ENCODE measurements at regions not wholly inside any gene's neighbourhood (a gene's known extent, or its start where the extent isn't known, plus 50 kb on each side); places are given as distances from the start of the nearest gene placed in this dataset.
"Not testable (repeated sequence)": the region's sequence is repeated elsewhere in the genome, so short reads cannot be mapped to it uniquely, and the experiment has no call there.

- DNase-seq: no peak
- Histone ChIP-seq H3K27me3 (ENCODE audit: insufficient read depth in 3 of 3, low read length in 2 of 3) (no peaks in the 10 kb centered on the region), H3K9me3 (no peaks in the 10 kb centered on the region), H3K4me3 (no peak overlapping the region), H3K27ac (no peak overlapping the region), H3K4me1 (no peaks in the 10 kb centered on the region), H3K36me3 (ENCODE audit: insufficient read depth in 1 of 2, low read depth in 1 of 2) (no peaks in the 10 kb centered on the region)
- intact Hi-C loops (cut with DNase I): no loop called here
- ATAC-seq: no peak
- no peak for TF ChIP-seq CTCF (IDR thresholded peaks at IDR 0.05)
- WGBS, 3 donors: 73 to 80% (median 76%) methylated on average over 3 of the region's 3 CpGs
Measured at GRCh38 chr19:28066161-28066560, 1146.8 kb downstream of the UQCRFS1 start.

GRCh38 chr19:28065026-28065425 lies 1147.9 kb downstream of the UQCRFS1 start:
- no peak for DNase-seq
- intact Hi-C loops (cut with DNase I): no loop called here
- H3K27ac ChIP-seq: no peak overlapping the region
- no peak for TF ChIP-seq CTCF (IDR thresholded peaks at IDR 0.05)
- no peak for ATAC-seq
- no peak overlapping the region for H3K4me3 ChIP-seq
- no peaks in the 10 kb centered on the region for H3K27me3 ChIP-seq (ENCODE audit: insufficient read depth in 3 of 3, low read length in 2 of 3)
- WGBS, 3 donors: 5 to 11% (median 7%) methylated on average over 1 of the region's 1 CpG
- no peaks in the 10 kb centered on the region for H3K36me3 ChIP-seq (ENCODE audit: insufficient read depth in 1 of 2, low read depth in 1 of 2)
- no peaks in the 10 kb centered on the region for H3K9me3 ChIP-seq
- H3K4me1 ChIP-seq: no peaks in the 10 kb centered on the region

GRCh38 chr19:28063702-28064101 lies 1149.2 kb downstream of the UQCRFS1 start:
- DNase-seq (no peak), ATAC-seq (no peak)
- H3K4me1 ChIP-seq: no peaks in the 10 kb centered on the region
- no peaks in the 10 kb centered on the region for H3K27me3 ChIP-seq (ENCODE audit: insufficient read depth in 3 of 3, low read length in 2 of 3)
- TF ChIP-seq CTCF (IDR thresholded peaks at IDR 0.05): no peak
- no peaks in the 10 kb centered on the region for H3K36me3 ChIP-seq (ENCODE audit: insufficient read depth in 1 of 2, low read depth in 1 of 2)
- no peaks in the 10 kb centered on the region for H3K9me3 ChIP-seq
- WGBS, 3 donors: 95 to 98% (median 98%) methylated on average over 2 of the region's 2 CpGs
- H3K27ac ChIP-seq: no peak overlapping the region
- no peak overlapping the region for H3K4me3 ChIP-seq
- intact Hi-C loops (cut with DNase I): no loop called here

- H3K9me3 ChIP-seq: no peaks in the 10 kb centered on the region
- H3K27me3 ChIP-seq (ENCODE audit: insufficient read depth in 3 of 3, low read length in 2 of 3): no peaks in the 10 kb centered on the region
- intact Hi-C loops (cut with DNase I): no loop called here
- ATAC-seq: no peak
- 17 to 74% (median 39%) methylated on average over 1 of the region's 1 CpG for WGBS, 3 donors
- H3K4me1 ChIP-seq: no peaks in the 10 kb centered on the region
- H3K27ac ChIP-seq: no peak overlapping the region
- H3K4me3 ChIP-seq: no peak overlapping the region
- DNase-seq: no peak
- no peak for TF ChIP-seq CTCF (IDR thresholded peaks at IDR 0.05)
- no peaks in the 10 kb centered on the region for H3K36me3 ChIP-seq (ENCODE audit: insufficient read depth in 1 of 2, low read depth in 1 of 2)
Measured at GRCh38 chr19:28061111-28061510, 1151.8 kb downstream of the UQCRFS1 start.

- ATAC-seq; intact Hi-C loops (cut with DNase I); H3K27ac ChIP-seq; H3K4me1 ChIP-seq; H3K36me3 ChIP-seq (ENCODE audit: insufficient read depth in 1 of 2, low read depth in 1 of 2); H3K27me3 ChIP-seq (ENCODE audit: insufficient read depth in 3 of 3, low read length in 2 of 3); H3K9me3 ChIP-seq; H3K4me3 ChIP-seq; DNase-seq: not testable (repeated sequence)
Measured at GRCh38 chr19:28057026-28057425, 1155.9 kb downstream of the UQCRFS1 start.

Measured in psoas muscle (tissue), 7 donors.